Non-pigmented ciliary epithelial cell (primary cell): ENCODE measurements at regions not wholly inside any gene's neighbourhood (a gene's known extent, or its start where the extent isn't known, plus 50 kb on each side); places are given as distances from the start of the nearest gene placed in this dataset.
"Not testable (repeated sequence)": the region's sequence is repeated elsewhere in the genome, so short reads cannot be mapped to it uniquely, and the experiment has no call there.

Experiments used
- DNase-seq: peaks from one replicate; pipeline ENCODE4 v3.0.0-alpha.2; 2010; ENCODE audit warnings: low read depth

DNA sequence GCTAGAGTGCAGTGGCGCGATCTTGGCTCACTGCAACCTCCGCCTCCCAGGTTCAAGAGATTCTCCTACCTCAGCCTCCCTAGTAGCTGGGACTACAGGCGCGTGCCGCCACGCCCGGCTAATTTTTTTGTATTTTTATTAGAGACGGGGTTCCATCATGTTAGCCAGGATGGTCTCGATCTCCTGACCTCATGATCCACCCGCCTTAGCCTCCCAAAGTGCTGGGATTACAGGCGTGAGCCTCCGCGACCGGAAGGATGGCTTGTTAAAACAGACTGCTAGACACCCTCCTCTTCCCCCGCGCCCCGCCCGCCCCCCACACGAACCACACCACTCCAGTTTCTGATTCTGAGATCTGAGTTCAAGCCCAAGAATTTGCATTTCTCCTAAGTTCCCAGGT is 71.2 kb upstream of the ZNF184 start:
- not testable (repeated sequence) for DNase-seq

DNA sequence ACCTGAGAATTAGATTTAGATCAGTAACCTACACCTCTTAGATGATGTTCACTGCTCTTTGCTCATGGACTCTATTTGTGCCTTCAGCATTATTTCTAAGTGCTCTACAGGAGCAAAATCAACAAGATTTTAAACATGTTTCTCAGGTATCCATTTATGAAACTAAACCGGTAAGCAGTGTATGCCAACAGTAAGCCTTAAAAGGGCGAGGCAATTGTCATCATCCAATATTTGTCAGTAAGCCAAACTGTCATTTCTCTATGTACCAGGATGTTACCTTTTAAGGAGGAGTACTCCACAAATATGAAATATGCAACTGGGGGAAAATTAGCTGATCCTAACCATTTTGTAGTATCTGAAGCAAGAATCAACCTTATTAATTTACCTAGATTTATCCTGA is 69.6 kb upstream of the ZNF184 start:
- no peak for DNase-seq

DNA sequence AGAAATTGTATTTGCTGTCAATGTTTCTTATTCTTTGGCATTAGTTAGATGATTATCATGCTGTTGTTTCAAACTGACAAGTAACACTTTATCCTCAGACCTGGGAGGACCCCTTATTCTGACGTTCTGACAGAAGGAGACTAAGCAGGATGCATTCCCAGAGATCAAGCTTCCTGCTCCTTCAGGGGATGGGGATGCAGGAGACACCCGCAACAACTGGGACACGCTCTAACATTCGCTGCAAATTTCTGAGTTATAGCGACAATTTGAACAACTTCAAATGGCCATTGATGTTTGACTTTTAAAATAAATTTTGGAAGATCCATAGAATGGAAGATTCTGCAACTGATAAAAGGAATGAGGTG is 69.0 kb upstream of the ZNF184 start:
- DNase-seq: no peak

DNA sequence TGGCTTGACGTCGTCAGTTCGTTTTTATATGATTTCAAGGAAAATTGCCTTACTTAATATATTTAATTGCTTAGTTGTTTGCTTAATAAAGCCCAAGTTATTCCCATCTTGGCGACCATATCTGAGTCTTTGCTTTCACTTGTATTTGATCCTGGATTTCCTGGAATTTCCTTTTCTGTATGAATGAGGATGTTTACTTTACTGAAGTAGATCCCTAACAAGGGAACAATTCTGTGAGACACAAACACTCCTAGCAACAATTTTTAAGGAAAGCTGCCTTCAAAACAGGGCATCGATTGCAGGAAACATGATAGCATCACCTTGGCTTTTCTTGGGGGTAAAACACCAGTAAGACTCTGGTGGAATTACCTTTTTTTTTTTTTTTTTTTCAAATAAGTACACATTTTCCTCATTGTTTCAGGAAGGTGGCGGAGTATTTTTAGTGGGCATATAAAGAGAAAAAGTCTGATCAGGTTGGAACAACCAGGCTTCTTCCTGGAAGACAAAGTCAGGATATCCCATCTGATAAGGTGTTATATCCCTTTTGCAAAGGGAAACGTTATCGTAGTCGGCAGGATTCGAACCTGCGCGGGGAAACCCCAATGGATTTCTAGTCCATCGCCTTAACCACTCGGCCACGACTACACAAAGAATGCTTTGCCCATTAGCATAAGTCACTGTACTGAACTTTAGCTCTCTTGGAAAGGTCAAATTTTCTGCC is 68.5 kb upstream of the ZNF184 start:
- no peak for DNase-seq

DNA sequence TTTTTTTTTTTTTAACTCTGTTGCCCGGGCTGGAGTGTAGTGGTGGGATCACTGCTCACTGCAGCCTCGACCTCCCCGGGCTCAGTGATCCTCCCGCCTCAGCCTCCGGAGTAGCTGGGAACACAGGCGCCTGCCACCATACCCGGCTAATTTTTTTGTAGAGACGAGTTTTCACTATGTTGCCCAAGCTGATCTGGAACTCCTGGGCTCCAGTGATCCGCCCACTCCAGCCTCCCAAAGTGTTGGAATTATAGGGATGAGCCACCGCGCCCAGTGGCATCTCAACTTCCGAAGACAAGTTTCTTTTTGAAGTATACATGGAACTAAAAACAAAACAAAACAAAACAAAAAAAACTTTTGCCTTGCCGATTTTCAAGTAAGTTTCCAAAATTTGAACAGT is 66.6 kb upstream of the ZNF184 start:
- DNase-seq: no peak

DNA sequence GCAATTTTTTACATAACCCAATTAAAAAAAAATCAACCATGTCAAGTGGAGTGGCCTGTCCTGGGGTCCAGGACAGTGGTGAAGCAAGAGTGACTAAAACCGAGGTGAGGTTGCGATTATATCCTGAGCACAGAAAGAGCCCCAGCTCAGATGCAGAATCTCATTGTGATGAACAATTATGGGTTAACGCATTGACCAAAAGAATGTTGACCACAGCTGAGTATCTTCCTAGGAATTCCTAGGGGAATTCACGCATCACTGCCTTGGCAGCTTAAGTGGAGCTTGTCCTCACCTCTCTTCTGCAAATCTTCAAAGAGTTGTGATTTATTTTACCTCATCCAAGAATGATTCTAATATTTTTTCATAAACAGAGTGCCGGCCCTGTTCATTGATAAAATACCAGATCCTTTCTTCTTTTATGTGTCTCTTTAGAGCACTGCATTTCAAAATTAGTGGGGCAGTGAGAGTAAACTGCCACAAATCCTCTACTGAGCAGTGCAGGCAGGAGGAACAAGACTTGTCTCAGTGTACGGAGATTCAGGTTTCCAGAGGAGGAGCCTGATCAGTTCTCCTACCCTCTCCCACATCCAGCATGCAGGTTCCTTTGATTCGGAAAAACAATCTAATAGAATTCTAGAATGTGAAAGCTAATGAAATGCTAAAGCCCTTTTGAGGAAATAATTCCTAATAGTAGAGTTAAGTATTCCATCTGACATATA is 60.1 kb upstream of the ZNF184 start:
- DNase-seq: no peak

DNA sequence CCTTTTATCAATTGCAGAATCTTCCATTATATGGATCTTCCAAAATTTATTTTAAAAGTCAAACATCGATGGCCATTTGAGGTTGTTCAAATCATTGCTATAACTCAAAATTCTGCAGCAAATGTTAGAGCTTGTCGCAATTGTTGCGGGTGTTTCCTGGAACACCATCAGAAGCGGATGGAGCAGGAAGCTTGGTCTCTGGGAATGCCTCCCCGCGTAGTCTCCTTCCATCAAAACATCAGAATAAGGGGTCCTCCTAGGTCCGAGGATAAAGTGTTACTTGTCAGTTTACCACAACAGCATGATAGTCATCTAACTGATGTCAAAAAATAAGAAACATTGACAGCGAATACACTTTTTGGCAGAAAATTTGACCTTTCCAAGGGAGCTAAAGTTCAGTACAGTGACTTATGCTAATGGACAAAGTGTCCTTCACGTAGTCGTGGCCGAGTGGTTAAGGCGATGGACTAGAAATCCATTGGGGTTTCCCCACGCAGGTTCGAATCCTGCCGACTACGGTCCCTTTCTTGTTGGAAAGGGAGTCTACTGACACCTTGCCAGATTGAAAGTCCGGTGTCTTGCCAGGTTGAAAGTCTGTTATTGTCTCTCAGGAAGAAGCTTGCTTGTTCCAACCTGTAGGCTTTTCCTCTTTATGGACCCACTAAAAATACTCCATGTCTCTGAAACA is 59.0 kb upstream of the ZNF184 start:
- DNase-seq: no peak

DNA sequence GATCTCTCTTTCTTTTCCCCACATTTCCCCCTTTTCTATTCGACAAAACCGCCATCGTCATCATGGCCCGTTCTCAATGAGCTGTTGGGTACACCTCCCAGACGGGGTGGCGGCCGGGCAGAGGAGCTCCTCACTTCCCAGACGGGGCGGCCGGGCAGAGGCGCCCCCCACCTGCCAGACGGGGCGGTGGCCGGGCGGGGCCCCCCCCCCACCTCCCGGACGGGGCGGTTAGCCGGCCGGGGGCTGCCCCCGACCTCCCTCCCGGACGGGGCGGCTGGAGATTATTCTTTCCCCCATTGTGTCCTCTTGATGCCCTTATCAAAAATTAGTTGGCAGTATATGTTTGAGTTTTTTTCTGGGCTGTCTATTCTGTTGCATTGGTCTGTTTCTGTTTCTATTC is 56.9 kb upstream of the ZNF184 start:
- not testable (repeated sequence) for DNase-seq

DNA sequence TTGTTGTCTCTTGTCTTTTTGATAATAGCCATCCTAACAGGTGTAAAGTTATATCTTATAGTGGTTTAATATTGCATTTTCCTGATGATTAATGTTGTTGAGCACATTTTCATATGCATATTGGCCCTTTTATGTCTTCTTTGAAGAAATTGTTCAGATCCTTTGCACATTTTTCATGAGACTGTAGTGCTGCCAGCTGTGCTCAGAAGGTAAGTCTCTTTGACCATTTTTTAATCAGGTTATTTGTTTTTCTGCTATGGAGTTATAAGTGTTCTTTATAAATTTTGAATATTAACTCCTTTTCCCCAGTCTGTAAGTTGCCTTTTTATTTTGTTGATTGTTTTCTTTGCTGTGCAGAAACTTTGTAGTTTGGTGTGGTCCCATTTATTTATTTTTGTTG is 55.8 kb upstream of the ZNF184 start:
- no peak for DNase-seq
